Gastroesophageal sphincter (tissue), 3 donors: ENCODE measurements at regions not wholly inside any gene's neighbourhood (a gene's known extent, or its start where the extent isn't known, plus 50 kb on each side); places are given as distances from the start of the nearest gene placed in this dataset.

Experiments
- EP300 ChIP-seq: sonication (generic); formaldehyde crosslinking; IDR thresholded peaks from one replicate; pipeline ENCODE4 v1.6.1; 2017; ENCODE audit warnings: antibody characterized with exemption, mild to moderate bottlenecking
- POLR2AphosphoS5 ChIP-seq: sonication (generic); formaldehyde crosslinking; IDR thresholded peaks from one replicate; pipeline ENCODE4 v1.6.1; 2017; ENCODE audit warnings: antibody characterized with exemption
- TF ChIP-seq, protein P1 (sequence below), 4 experiments: fragments of 200-600 bp in 2 of 4; fragments of 450-650 bp in 2 of 4; sonication (generic) in 1 of 4; IDR thresholded peaks; one replicate each; pipeline ENCODE4 v1.5.1; 2017 to 2019; ENCODE audit warnings: antibody characterized with exemption in 4 of 4, mild to moderate bottlenecking in 2 of 4, moderate library complexity in 2 of 4

- TF ChIP-seq, protein P1, sequence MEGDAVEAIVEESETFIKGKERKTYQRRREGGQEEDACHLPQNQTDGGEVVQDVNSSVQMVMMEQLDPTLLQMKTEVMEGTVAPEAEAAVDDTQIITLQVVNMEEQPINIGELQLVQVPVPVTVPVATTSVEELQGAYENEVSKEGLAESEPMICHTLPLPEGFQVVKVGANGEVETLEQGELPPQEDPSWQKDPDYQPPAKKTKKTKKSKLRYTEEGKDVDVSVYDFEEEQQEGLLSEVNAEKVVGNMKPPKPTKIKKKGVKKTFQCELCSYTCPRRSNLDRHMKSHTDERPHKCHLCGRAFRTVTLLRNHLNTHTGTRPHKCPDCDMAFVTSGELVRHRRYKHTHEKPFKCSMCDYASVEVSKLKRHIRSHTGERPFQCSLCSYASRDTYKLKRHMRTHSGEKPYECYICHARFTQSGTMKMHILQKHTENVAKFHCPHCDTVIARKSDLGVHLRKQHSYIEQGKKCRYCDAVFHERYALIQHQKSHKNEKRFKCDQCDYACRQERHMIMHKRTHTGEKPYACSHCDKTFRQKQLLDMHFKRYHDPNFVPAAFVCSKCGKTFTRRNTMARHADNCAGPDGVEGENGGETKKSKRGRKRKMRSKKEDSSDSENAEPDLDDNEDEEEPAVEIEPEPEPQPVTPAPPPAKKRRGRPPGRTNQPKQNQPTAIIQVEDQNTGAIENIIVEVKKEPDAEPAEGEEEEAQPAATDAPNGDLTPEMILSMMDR (IDR thresholded peaks at IDR 0.05): no peak
- TF ChIP-seq EP300: no peak
- no peak for TF ChIP-seq POLR2AphosphoS5
Measured at GRCh38 chr20:9903048-9903655, 64.3 kb upstream of the PAK5 start.
